K562 (cell line): ENCODE measurements at regions not wholly inside any gene's neighbourhood (a gene's known extent, or its start where the extent isn't known, plus 50 kb on each side); places are given as distances from the start of the nearest gene placed in this dataset.

Experiments
- ATAC-seq: fragments of 200-7000 bp; cut with Tn5 transposase; 3 replicates; pipeline ENCODE4 v1.9.1; 2020; ENCODE audit warnings: moderate library complexity
- BruUV-seq: library from RNA; stranded (reverse); fragments of 400-500 nt; replicated peaks from 2 replicates; lab custom pipeline; 2021; lab: Mats Ljungman, UMichigan
- CTCF ChIA-PET: fragments of 300-600 bp; formaldehyde crosslinking; extraction: SDS; loops from one replicate; lab custom pipeline; 2021; ENCODE audit warnings: low intra/inter-chr PET ratio; lab: Yijun Ruan, JAX
- POLR2A ChIA-PET: fragments of 300-600, 350-650 bp; sonication (Branson Sonifier 250); formaldehyde crosslinking; extraction: SDS; loops from one replicate; lab custom pipeline; 2021; ENCODE audit warnings: antibody characterized with exemption, inconsistent platforms; lab: Yijun Ruan, JAX
- DNase-seq, 4 experiments: peaks; one replicate each; pipeline versions ENCODE4 v3.0.0 to v3.0.0-alpha.2; 2011 to 2018; ENCODE audit warnings: low spot score in 3 of 4, mixed read lengths in 3 of 4; ENCODE audit errors: extremely low read depth in 1 of 4
- FAIRE-seq: peaks from 2 replicates; lab custom pipeline; 2011; peaks lifted over from hg19 to GRCh38; lab: Jason Lieb, UNC
- H2AFZ ChIP-seq: 2 replicates; pipeline ENCODE4 v1.6.0; 2011; ENCODE audit warnings: low read depth, low read length, control low read depth, inconsistent platforms
- H3K27ac ChIP-seq: fragments of 200-600 bp; 3 replicates; pipeline ENCODE4 v1.8.0; 2011; ENCODE audit warnings: low read depth, mild to moderate bottlenecking, control low read depth, inconsistent platforms, low read length, moderate library complexity, mixed read lengths; ENCODE audit errors: extremely low read depth
- H3K27me3 ChIP-seq, 2 experiments: fragments of 300-600 bp in 1 of 2; 2 replicates in 1 of 2; 3 replicates in 1 of 2; pipeline versions ENCODE4 v1.6.0 to v1.8.0; 2011; ENCODE audit warnings: inconsistent platforms in 2 of 2, low read length in 2 of 2, mild to moderate bottlenecking in 1 of 2, mixed read lengths in 1 of 2, moderate library complexity in 1 of 2; ENCODE audit not compliant: control insufficient read depth in 2 of 2, insufficient read depth in 2 of 2
- H3K36me3 ChIP-seq: fragments of 300-600 bp; 3 replicates; pipeline ENCODE4 v1.8.0; 2011; ENCODE audit warnings: mild to moderate bottlenecking, low read length, inconsistent platforms; ENCODE audit not compliant: control insufficient read depth, insufficient read depth
- H3K4me1 ChIP-seq, 2 experiments: fragments of 200-600 bp in 1 of 2; replicated peaks in 1 of 2; 2 replicates in 1 of 2; 3 replicates in 1 of 2; pipeline versions ENCODE4 v1.5.1 to v1.8.0; 2011; ENCODE audit warnings: inconsistent platforms in 2 of 2, low read length in 2 of 2, mild to moderate bottlenecking in 1 of 2, mixed read lengths in 1 of 2, moderate library complexity in 1 of 2; ENCODE audit not compliant: control insufficient read depth in 2 of 2, insufficient read depth in 2 of 2
- H3K4me2 ChIP-seq: 2 replicates; pipeline ENCODE4 v1.6.1; 2011; ENCODE audit warnings: low read length, control low read depth, inconsistent platforms, mixed read lengths; ENCODE audit not compliant: insufficient read depth
- H3K4me3 ChIP-seq: fragments of 200-600 bp; sonication (generic), shearing (Covaris generic); 2 replicates; pipeline ENCODE4 v1.5.1; 2016; ENCODE audit warnings: control low read depth, inconsistent platforms
- H3K79me2 ChIP-seq: fragments of 200-600 bp; 3 replicates; pipeline ENCODE4 v1.8.0; 2011; ENCODE audit warnings: low read length, inconsistent platforms; ENCODE audit not compliant: control insufficient read depth, insufficient read depth
- H3K9ac ChIP-seq, 2 experiments: 2 replicates each; pipeline versions ENCODE4 v1.6.0 to v1.6.1; 2011; ENCODE audit warnings: low read depth in 2 of 2, low read length in 2 of 2, control low read depth in 1 of 2, inconsistent platforms in 1 of 2, mild to moderate bottlenecking in 1 of 2, mixed read lengths in 1 of 2; ENCODE audit not compliant: insufficient read depth in 1 of 2
- H3K9me1 ChIP-seq: one replicate; pipeline ENCODE4 v1.6.0; 2011; ENCODE audit warnings: inconsistent platforms, mild to moderate bottlenecking, low read length, moderate library complexity; ENCODE audit not compliant: control insufficient read depth, insufficient read depth
- H3K9me3 ChIP-seq: replicated peaks from 2 replicates; pipeline ENCODE4 v1.5.1; 2011; ENCODE audit warnings: low read depth, low read length, inconsistent platforms; ENCODE audit not compliant: control insufficient read depth, insufficient read depth
- H4K20me1 ChIP-seq: replicated peaks from 2 replicates; pipeline ENCODE4 v1.6.1; 2011; ENCODE audit warnings: low read length, inconsistent platforms, mixed read lengths; ENCODE audit not compliant: control insufficient read depth, insufficient read depth
- BRF1 ChIP-seq: IDR thresholded peaks from 3 replicates; pipeline ENCODE4 v1.6.1; 2011; ENCODE audit warnings: borderline replicate concordance, mild to moderate bottlenecking; ENCODE audit not compliant: insufficient read length; ENCODE audit errors: extremely low read depth
- CBFB ChIP-seq: sonication (generic); formaldehyde crosslinking; IDR thresholded peaks from 2 replicates; pipeline ENCODE4 v1.4.0; 2020; ENCODE audit warnings: mild to moderate bottlenecking, missing genetic modification reagents
- ERF ChIP-seq: fragments of 450-650 bp; formaldehyde crosslinking; IDR thresholded peaks from 2 replicates; pipeline ENCODE4 v1.4.0; 2020; ENCODE audit warnings: mild to moderate bottlenecking, mixed read lengths
- HDAC2 ChIP-seq: fragments of 450-650 bp; IDR thresholded peaks from 2 replicates; pipeline ENCODE4 v1.6.1; 2016; ENCODE audit warnings: mild to moderate bottlenecking
- KAT2B ChIP-seq: IDR thresholded peaks from one replicate; pipeline ENCODE4 v1.6.1; 2012; ENCODE audit warnings: low read depth, mild to moderate bottlenecking, control low read depth, inconsistent platforms, low read length, moderate library complexity
- KHSRP ChIP-seq: fragments of 450-650 bp; IDR thresholded peaks from 2 replicates; pipeline ENCODE4 v1.6.1; 2017
- TBL1XR1 ChIP-seq, 2 experiments: IDR thresholded peaks; 2 replicates each; pipeline ENCODE4 v1.6.1; 2012; ENCODE audit warnings: improper control_type of control experiment in 2 of 2, low read length in 2 of 2, mild to moderate bottlenecking in 1 of 2
- ZNF668 ChIP-seq: fragments of 250-450 bp; sonication (Bioruptor Pico); IDR thresholded peaks from 2 replicates; pipeline ENCODE4 v1.8.0; 2022; ENCODE audit warnings: mild to moderate bottlenecking, inconsistent platforms
- ZNF764 ChIP-seq: fragments of 250-450 bp; sonication (Bioruptor Pico); IDR thresholded peaks from 2 replicates; pipeline ENCODE4 v1.4.0; 2020; ENCODE audit warnings: low read depth, mild to moderate bottlenecking, moderate library complexity
- WGBS: fragments of 100-300 bp; shearing (Covaris generic); methylation state at CpG from one replicate; pipeline ENCODE4 v1.1.6; 2016; ENCODE audit warnings: low coverage, mixed read lengths; ENCODE audit not compliant: insufficient coverage; ENCODE audit errors: missing lambda C conversion rate; 5-methylcytosine and 5-hydroxymethylcytosine counted together
- in situ Hi-C: fragments of 300-500 bp; cut with MboI; formaldehyde crosslinking; loops from 4 replicates; pipeline ENCODE4 v1.15.0; 2018; ENCODE audit warnings: inconsistent platforms, mixed read lengths
- intact Hi-C: fragments of 100-400 bp; cut with micrococcal nuclease; formaldehyde crosslinking; loops from 2 replicates; pipeline ENCODE4 v1.14.2; 2022
- TF ChIP-seq, protein P1 (sequence below), 2 experiments: fragments of 450-650 bp; IDR thresholded peaks; 2 replicates each; pipeline ENCODE4 v1.6.1; 2016; ENCODE audit warnings: mild to moderate bottlenecking in 2 of 2, borderline replicate concordance in 1 of 2, low read depth in 1 of 2, moderate library complexity in 1 of 2
- TF ChIP-seq, protein P2 (sequence below): fragments of 250-450 bp; sonication (Bioruptor Pico); IDR thresholded peaks from 2 replicates; pipeline ENCODE4 v1.8.0; 2021; ENCODE audit warnings: mild to moderate bottlenecking, moderate library complexity

DNA sequence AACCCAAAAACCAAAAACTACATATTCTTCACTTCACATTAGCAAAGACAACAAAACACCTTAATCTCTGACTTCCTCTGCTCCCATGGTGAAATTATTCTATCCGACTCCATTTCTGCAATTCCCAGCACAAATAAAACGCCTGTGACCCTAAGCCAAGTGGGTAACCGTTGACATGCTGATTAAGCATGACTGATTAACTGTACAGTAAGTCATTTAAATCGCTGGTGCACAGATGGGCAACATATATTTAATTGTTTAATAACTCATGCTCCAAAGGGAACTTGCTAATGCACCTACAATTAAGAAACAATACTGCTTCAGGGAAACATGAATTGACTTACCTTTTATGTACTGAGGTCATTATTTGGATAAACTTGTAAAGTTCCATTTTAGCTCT lies 436.7 kb downstream of the KIF2B start:
- no TSS peak for BruUV-seq
- Histone ChIP-seq H4K20me1 (no peaks in the 10 kb centered on the region), H3K36me3 (no peaks in the 10 kb centered on the region), H3K27ac (no peak overlapping the region), H3K4me3 (no peak overlapping the region), H3K79me2 (no peaks in the 10 kb centered on the region), H3K9me3 (0 out of 2 replicates have a peak, but pooled peaks cover 2% of the 10 kb centered on the region), H3K4me2 (no peak overlapping the region), H3K27me3 (no peaks in the 10 kb centered on the region), H3K4me1 (no peaks in the 10 kb centered on the region), H3K9ac (no peak overlapping the region), H3K9me1 (no peaks in the 10 kb centered on the region), H2AFZ (no peak overlapping the region)
- FAIRE-seq (no peak), DNase-seq (no peak), ATAC-seq (no peak)
- POLR2A ChIA-PET: no interaction called here
- in situ Hi-C loops (no loop called here), intact Hi-C loops (no loop called here)
- TF ChIP-seq, protein P1, sequence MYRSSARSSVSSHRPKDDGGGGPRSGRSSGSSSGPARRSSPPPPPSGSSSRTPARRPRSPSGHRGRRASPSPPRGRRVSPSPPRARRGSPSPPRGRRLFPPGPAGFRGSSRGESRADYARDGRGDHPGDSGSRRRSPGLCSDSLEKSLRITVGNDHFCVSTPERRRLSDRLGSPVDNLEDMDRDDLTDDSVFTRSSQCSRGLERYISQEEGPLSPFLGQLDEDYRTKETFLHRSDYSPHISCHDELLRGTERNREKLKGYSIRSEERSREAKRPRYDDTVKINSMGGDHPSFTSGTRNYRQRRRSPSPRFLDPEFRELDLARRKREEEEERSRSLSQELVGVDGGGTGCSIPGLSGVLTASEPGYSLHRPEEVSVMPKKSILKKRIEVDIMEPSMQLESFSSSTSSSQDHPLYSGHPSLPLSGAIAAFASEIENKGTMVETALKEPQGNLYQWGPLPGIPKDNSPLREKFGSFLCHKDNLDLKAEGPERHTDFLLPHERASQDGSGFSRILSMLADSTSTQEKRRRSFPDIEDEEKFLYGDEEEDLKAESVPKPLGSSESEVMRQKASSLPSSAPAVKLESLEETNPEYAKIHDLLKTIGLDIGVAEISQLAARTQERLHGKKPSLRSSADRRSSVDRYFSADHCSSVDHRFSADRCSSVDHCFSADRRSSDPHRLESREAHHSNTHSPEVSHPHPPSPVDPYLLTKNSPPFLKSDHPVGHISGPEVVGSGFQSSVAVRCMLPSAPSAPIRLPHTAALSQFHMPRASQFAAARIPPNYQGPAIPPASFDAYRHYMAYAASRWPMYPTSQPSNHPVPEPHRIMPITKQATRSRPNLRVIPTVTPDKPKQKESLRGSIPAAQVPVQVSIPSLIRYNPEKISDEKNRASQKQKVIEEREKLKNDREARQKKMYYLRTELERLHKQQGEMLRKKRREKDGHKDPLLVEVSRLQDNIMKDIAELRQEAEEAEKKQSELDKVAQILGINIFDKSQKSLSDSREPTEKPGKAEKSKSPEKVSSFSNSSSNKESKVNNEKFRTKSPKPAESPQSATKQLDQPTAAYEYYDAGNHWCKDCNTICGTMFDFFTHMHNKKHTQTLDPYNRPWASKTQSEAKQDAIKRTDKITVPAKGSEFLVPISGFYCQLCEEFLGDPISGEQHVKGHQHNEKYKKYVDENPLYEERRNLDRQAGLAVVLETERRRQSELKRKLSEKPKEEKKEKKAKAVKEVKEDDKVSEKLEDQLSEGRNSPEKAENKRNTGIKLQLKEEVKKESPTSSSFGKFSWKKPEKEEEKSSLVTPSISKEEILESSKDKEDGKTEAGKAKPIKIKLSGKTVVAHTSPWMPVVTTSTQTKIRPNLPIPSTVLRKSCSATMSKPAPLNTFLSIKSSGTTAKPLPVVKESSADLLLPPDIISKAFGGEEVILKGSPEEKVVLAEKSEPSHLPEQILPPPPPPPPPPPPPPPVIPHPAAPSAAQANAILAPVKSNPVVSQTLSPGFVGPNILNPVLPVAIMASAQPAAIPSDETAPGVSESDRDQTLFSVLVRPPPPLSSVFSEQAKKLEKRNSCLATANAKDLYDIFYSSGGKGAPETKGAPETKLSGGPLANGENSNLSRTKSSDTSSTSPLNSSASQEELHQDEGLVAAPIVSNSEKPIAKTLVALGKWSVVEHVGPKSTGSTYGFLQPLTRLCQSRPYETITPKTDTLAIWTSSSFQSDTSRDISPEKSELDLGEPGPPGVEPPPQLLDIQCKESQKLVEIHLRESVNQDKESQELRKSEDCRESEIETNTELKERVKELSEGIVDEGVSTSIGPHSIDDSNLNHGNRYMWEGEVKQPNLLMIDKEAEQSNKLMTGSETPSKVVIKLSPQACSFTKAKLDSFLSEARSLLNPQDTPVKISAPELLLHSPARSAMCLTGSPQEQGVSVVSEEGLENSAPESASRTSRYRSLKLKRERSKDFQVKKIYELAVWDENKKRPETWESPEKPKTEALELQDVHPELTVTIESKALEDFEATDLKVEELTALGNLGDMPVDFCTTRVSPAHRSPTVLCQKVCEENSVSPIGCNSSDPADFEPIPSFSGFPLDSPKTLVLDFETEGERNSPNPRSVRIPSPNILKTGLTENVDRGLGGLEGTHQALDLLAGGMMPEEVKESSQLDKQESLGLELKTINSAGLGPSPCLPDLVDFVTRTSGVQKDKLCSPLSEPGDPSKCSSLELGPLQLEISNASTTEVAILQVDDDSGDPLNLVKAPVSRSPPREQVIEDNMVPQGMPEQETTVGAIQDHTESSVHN (IDR thresholded peaks at IDR 0.05; ENCODE audit: borderline replicate concordance in 1 of 2, low read depth in 1 of 2): no peak
- TF ChIP-seq TBL1XR1 (IDR thresholded peaks at IDR 0.05; ENCODE audit: low read length in 2 of 2) (no peak), HDAC2 (no peak), KAT2B (no peak), BRF1 (no peak), ZNF668 (CRISPR knock-in tag) (no peak), CBFB (CRISPR knock-in tag) (no peak), ZNF764 (no peak), ERF (no peak), KHSRP (no peak)
- TF ChIP-seq, protein P2, sequence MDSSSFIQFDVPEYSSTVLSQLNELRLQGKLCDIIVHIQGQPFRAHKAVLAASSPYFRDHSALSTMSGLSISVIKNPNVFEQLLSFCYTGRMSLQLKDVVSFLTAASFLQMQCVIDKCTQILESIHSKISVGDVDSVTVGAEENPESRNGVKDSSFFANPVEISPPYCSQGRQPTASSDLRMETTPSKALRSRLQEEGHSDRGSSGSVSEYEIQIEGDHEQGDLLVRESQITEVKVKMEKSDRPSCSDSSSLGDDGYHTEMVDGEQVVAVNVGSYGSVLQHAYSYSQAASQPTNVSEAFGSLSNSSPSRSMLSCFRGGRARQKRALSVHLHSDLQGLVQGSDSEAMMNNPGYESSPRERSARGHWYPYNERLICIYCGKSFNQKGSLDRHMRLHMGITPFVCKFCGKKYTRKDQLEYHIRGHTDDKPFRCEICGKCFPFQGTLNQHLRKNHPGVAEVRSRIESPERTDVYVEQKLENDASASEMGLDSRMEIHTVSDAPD (CRISPR knock-in tag): no peak
- 0% methylated on average over 4 of the region's 4 CpGs for WGBS
- CTCF ChIA-PET: no interaction called here
